H1 (cell line): ENCODE measurements at regions not wholly inside any gene's neighbourhood (a gene's known extent, or its start where the extent isn't known, plus 50 kb on each side); places are given as distances from the start of the nearest gene placed in this dataset.

Source experiments
- CHD1 ChIP-seq: IDR thresholded peaks from 2 replicates; pipeline ENCODE4 v1.6.1; 2012; ENCODE audit warnings: low read depth, low read length, improper control_type of control experiment
- CHD2 ChIP-seq: IDR thresholded peaks from 2 replicates; pipeline ENCODE4 v1.6.1; 2012; ENCODE audit warnings: low read length, improper control_type of control experiment
- CTCF ChIP-seq, 3 experiments: IDR thresholded peaks; 1 replicate in 2 of 3; 2 replicates in 1 of 3; pipeline versions ENCODE4 v1.5.1 to v1.6.1; 2011; ENCODE audit warnings: low read length in 3 of 3, mild to moderate bottlenecking in 3 of 3, inconsistent platforms in 2 of 3, low read depth in 1 of 3, moderate library complexity in 1 of 3; ENCODE audit not compliant: insufficient read depth in 1 of 3; ENCODE audit errors: control extremely low read depth in 1 of 3
- EP300 ChIP-seq, 2 experiments: IDR thresholded peaks; 1 replicate in 1 of 2; 2 replicates in 1 of 2; pipeline ENCODE4 v1.6.1; 2011 to 2012; ENCODE audit warnings: low read depth in 2 of 2, low read length in 2 of 2, mild to moderate bottlenecking in 2 of 2, borderline replicate concordance in 1 of 2, inconsistent platforms in 1 of 2, moderate library complexity in 1 of 2
- EZH2 ChIP-seq: fragments of 200-600 bp; sonication (generic); IDR thresholded peaks from 2 replicates; pipeline ENCODE4 v1.7.1; 2012; ENCODE audit warnings: low read depth, mild to moderate bottlenecking, moderate library complexity, low read length, inconsistent platforms; ENCODE audit not compliant: severe bottlenecking
- KDM1A ChIP-seq: fragments of 200-600, 300-600 bp; sonication (generic); IDR thresholded peaks from 2 replicates; pipeline ENCODE4 v1.7.1; 2016; ENCODE audit warnings: mild to moderate bottlenecking, low read length, borderline replicate concordance
- PHF8 ChIP-seq: fragments of 200-600 bp; sonication (generic); conservative IDR thresholded peaks from 2 replicates; pipeline ENCODE4 v1.7.1; 2012; ENCODE audit warnings: low read depth, mild to moderate bottlenecking, inconsistent platforms, low read length, moderate library complexity
- POLR2A ChIP-seq, 2 experiments: IDR thresholded peaks; 1 replicate in 1 of 2; 2 replicates in 1 of 2; pipeline ENCODE4 v1.6.1; 2011; ENCODE audit warnings: low read depth in 2 of 2, low read length in 2 of 2, mild to moderate bottlenecking in 2 of 2; ENCODE audit errors: control extremely low read depth in 1 of 2
- POLR2AphosphoS5 ChIP-seq: IDR thresholded peaks from 2 replicates; pipeline ENCODE4 v1.6.1; 2011; ENCODE audit warnings: low read depth, low read length
- RNF2 ChIP-seq: fragments of 200-900, 300-1000 bp; sonication (generic); IDR thresholded peaks from 2 replicates; pipeline ENCODE4 v1.7.1; 2016; ENCODE audit warnings: borderline replicate concordance, low read depth, mild to moderate bottlenecking, antibody characterized with exemption, low read length; ENCODE audit not compliant: poor library complexity, severe bottlenecking; ENCODE audit errors: missing control alignments
- SIN3A ChIP-seq, 2 experiments: IDR thresholded peaks in 1 of 2; conservative IDR thresholded peaks in 1 of 2; 2 replicates each; pipeline ENCODE4 v1.6.1; 2011 to 2012; ENCODE audit warnings: low read length in 2 of 2, improper control_type of control experiment in 1 of 2, low read depth in 1 of 2, mild to moderate bottlenecking in 1 of 2
- SP4 ChIP-seq: IDR thresholded peaks from 2 replicates; pipeline ENCODE4 v1.6.1; 2012; ENCODE audit warnings: low read length, inconsistent platforms
- TAF1 ChIP-seq: IDR thresholded peaks from 2 replicates; pipeline ENCODE4 v1.6.1; 2011; ENCODE audit warnings: mild to moderate bottlenecking, low read depth, low read length

- no peak for TF ChIP-seq TAF1
- TF ChIP-seq EP300 (IDR thresholded peaks at IDR 0.05; ENCODE audit: borderline replicate concordance in 1 of 2, low read depth in 2 of 2, low read length in 2 of 2) = no peak
- no peak for TF ChIP-seq POLR2AphosphoS5
- TF ChIP-seq POLR2A (IDR thresholded peaks at IDR 0.05; ENCODE audit: control extremely low read depth in 1 of 2, low read depth in 2 of 2, low read length in 2 of 2) = no peak
- no peak for TF ChIP-seq EZH2
- no peak for TF ChIP-seq CHD2
- no peak for TF ChIP-seq SP4
- no peak for TF ChIP-seq SIN3A (conservative IDR thresholded peaks at IDR 0.05 in 1 of 2, IDR thresholded peaks at IDR 0.05 in 1 of 2; ENCODE audit: low read depth in 1 of 2, low read length in 2 of 2)
- TF ChIP-seq CTCF (IDR thresholded peaks at IDR 0.05; ENCODE audit: control extremely low read depth in 1 of 3, insufficient read depth in 1 of 3, low read depth in 1 of 3, low read length in 3 of 3) = no peak
- TF ChIP-seq CHD1 = no peak
- TF ChIP-seq PHF8 = no peak
- no peak for TF ChIP-seq RNF2
- TF ChIP-seq KDM1A = no peak
Observed at GRCh38 chr14:71165121-71166031, 258.1 kb downstream of the PCNX1 start.
